Endodermal cell (in vitro differentiated cells): ENCODE measurements at regions not wholly inside any gene's neighbourhood (a gene's known extent, or its start where the extent isn't known, plus 50 kb on each side); places are given as distances from the start of the nearest gene placed in this dataset.

ENCODE experiments used
- DNase-seq: peaks from one replicate; pipeline ENCODE4 v3.0.0-alpha.2; 2017
- H3K27ac ChIP-seq: 2 replicates; pipeline ENCODE4 v1.5.1; 2013; ENCODE audit warnings: mild to moderate bottlenecking, low read depth, low read length, moderate library complexity
- H3K27me3 ChIP-seq: 2 replicates; pipeline ENCODE4 v1.6.1; 2013; ENCODE audit warnings: mild to moderate bottlenecking, low read length, moderate library complexity; ENCODE audit not compliant: insufficient read depth, control insufficient read depth, poor library complexity, severe bottlenecking
- H3K36me3 ChIP-seq: 2 replicates; pipeline ENCODE4 v1.7.0; 2013; ENCODE audit warnings: mild to moderate bottlenecking, low read length, moderate library complexity; ENCODE audit not compliant: control insufficient read depth, insufficient read depth
- H3K4me1 ChIP-seq: one replicate; pipeline ENCODE4 v1.7.0; 2013; ENCODE audit warnings: low read length; ENCODE audit not compliant: control insufficient read depth, insufficient read depth
- H3K4me3 ChIP-seq: 2 replicates; pipeline ENCODE4 v1.5.1; 2013; ENCODE audit warnings: mild to moderate bottlenecking, low read length, moderate library complexity
- H3K9ac ChIP-seq: 2 replicates; pipeline ENCODE4 v1.6.1; 2013; ENCODE audit warnings: mild to moderate bottlenecking, low read length, moderate library complexity; ENCODE audit not compliant: poor library complexity, severe bottlenecking; ENCODE audit errors: extremely low read depth
- H3K9me3 ChIP-seq: 2 replicates; pipeline ENCODE4 v1.6.1; 2013; ENCODE audit warnings: mild to moderate bottlenecking, low read length, moderate library complexity; ENCODE audit not compliant: control insufficient read depth
- H3K27ac Mint-ChIP-seq: 2 replicates; pipeline ENCODE4 v1.8.0; 2020; ENCODE audit warnings: mixed read lengths
- H3K27me3 Mint-ChIP-seq: 2 replicates; pipeline ENCODE4 v1.8.0; 2021; ENCODE audit warnings: mild to moderate bottlenecking, mixed read lengths; ENCODE audit not compliant: insufficient read depth
- H3K36me3 Mint-ChIP-seq: 2 replicates; pipeline ENCODE4 v1.8.0; 2020; ENCODE audit warnings: low read depth, mixed read lengths
- H3K4me1 Mint-ChIP-seq: 2 replicates; pipeline ENCODE4 v1.8.0; 2020; ENCODE audit warnings: mixed read lengths
- H3K4me3 Mint-ChIP-seq: 2 replicates; pipeline ENCODE4 v1.8.0; 2020; ENCODE audit warnings: mild to moderate bottlenecking, moderate library complexity, mixed read lengths
- H3K9me3 Mint-ChIP-seq: 2 replicates; pipeline ENCODE4 v1.8.0; 2020; ENCODE audit warnings: mild to moderate bottlenecking, mixed read lengths
- WGBS, 2 experiments: methylation state at CpG; one replicate each; pipeline versions ENCODE4 v1.1.5 to v1.1.7; 2013; ENCODE audit warnings: missing lambda C conversion rate in 2 of 2, mixed read lengths in 1 of 2; ENCODE audit not compliant: insufficient coverage in 1 of 2, insufficient read length in 1 of 2; 5-methylcytosine and 5-hydroxymethylcytosine counted together
- TF ChIP-seq, protein P1 (sequence below): fragments of 200-600 bp; sonication (generic); conservative IDR thresholded peaks from 2 replicates; pipeline ENCODE4 v1.5.0; 2021; ENCODE audit warnings: antibody characterized with exemption, mild to moderate bottlenecking

- Mint-ChIP-seq H3K9me3 (peaks cover 12% of the 10 kb centered on the region), H3K27ac (no peak overlapping the region), H3K27me3 (no peaks in the 10 kb centered on the region), H3K4me3 (no peak overlapping the region), H3K4me1 (peaks cover 6% of the 10 kb centered on the region), H3K36me3 (no peaks in the 10 kb centered on the region)
- Histone ChIP-seq H3K4me1 (no peaks in the 10 kb centered on the region), H3K4me3 (no peak overlapping the region), H3K36me3 (no peaks in the 10 kb centered on the region), H3K27ac (no peak overlapping the region), H3K9me3 (peaks cover 14% of the 10 kb centered on the region), H3K9ac (no peak overlapping the region), H3K27me3 (no peaks in the 10 kb centered on the region)
- WGBS, 2 experiments: 73 to 80% methylated on average over 1 of the region's 1 CpG
- no peak for DNase-seq
- TF ChIP-seq, protein P1, sequence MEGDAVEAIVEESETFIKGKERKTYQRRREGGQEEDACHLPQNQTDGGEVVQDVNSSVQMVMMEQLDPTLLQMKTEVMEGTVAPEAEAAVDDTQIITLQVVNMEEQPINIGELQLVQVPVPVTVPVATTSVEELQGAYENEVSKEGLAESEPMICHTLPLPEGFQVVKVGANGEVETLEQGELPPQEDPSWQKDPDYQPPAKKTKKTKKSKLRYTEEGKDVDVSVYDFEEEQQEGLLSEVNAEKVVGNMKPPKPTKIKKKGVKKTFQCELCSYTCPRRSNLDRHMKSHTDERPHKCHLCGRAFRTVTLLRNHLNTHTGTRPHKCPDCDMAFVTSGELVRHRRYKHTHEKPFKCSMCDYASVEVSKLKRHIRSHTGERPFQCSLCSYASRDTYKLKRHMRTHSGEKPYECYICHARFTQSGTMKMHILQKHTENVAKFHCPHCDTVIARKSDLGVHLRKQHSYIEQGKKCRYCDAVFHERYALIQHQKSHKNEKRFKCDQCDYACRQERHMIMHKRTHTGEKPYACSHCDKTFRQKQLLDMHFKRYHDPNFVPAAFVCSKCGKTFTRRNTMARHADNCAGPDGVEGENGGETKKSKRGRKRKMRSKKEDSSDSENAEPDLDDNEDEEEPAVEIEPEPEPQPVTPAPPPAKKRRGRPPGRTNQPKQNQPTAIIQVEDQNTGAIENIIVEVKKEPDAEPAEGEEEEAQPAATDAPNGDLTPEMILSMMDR: no peak
Observed at GRCh38 chr9:26264709-26265601, 586.7 kb upstream of the TUSC1 start.

DNA sequence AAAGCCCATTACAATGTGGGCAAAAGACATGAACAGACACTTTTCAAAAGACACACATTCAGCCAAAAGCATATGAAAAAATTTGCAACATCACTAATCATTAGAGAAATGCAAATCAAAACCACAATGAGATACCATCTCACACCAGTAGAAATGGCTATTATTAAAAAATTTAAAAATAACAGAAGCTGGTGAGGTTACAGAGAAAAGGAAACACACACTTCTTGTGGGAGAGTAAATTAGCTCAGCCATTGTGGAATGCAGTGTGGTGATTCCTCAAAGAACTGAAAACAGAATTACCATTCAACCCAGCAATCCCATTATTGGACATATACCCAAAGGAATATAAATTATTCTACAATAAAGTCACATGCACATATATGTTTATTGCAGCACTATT, 585.2 kb upstream of the TUSC1 start:
- no peaks in the 10 kb centered on the region for H3K36me3 Mint-ChIP-seq
- H3K27me3 Mint-ChIP-seq: no peaks in the 10 kb centered on the region
- Histone ChIP-seq H3K4me3 (no peak overlapping the region), H3K9me3 (peaks cover 17% of the 10 kb centered on the region), H3K27ac (no peak overlapping the region), H3K4me1 (no peaks in the 10 kb centered on the region), H3K36me3 (no peaks in the 10 kb centered on the region), H3K27me3 (no peaks in the 10 kb centered on the region), H3K9ac (no peak overlapping the region)
- DNase-seq: no peak
- peaks cover 6% of the 10 kb centered on the region for H3K4me1 Mint-ChIP-seq
- no peak overlapping the region for H3K27ac Mint-ChIP-seq
- TF ChIP-seq, protein P1: no peak
- H3K9me3 Mint-ChIP-seq: peaks cover 14% of the 10 kb centered on the region
- H3K4me3 Mint-ChIP-seq: no peak overlapping the region

GRCh38 chr9:26262421-26263107, 584.3 kb upstream of the TUSC1 start:
- H3K27ac Mint-ChIP-seq: no peak overlapping the region
- H3K36me3 ChIP-seq: no peaks in the 10 kb centered on the region
- no peak for DNase-seq
- H3K27me3 Mint-ChIP-seq: no peaks in the 10 kb centered on the region
- H3K4me3 Mint-ChIP-seq: no peak overlapping the region
- no peaks in the 10 kb centered on the region for H3K4me1 ChIP-seq
- H3K27me3 ChIP-seq: no peaks in the 10 kb centered on the region
- peak overlapping the region; percentile 26 for H3K4me3 ChIP-seq
- H3K9me3 ChIP-seq: peaks cover 17% of the 10 kb centered on the region
- peaks cover 6% of the 10 kb centered on the region for H3K4me1 Mint-ChIP-seq
- H3K9ac ChIP-seq: no peak overlapping the region
- peaks cover 14% of the 10 kb centered on the region for H3K9me3 Mint-ChIP-seq
- no peaks in the 10 kb centered on the region for H3K36me3 Mint-ChIP-seq
- WGBS, 2 experiments: 71 to 89% methylated on average over 1 of the region's 1 CpG
- H3K27ac ChIP-seq: no peak overlapping the region
- TF ChIP-seq, protein P1: no peak
